ENCODE measurements at regions not wholly inside any gene's neighbourhood (a gene's known extent, or its start where the extent isn't known, plus 50 kb on each side); places are given as distances from the start of the nearest gene placed in this dataset.
"Not testable (repeated sequence)": the region's sequence is repeated elsewhere in the genome, so short reads cannot be mapped to it uniquely, and the experiment has no call there.

- H2BK15ac ChIP-seq (ENCODE audit: low read length); H3K4me1 ChIP-seq (replicated peaks in 1 of 4; ENCODE audit: control insufficient read depth in 3 of 4, insufficient read depth in 4 of 4, low read length in 3 of 4); H2BK5ac ChIP-seq (ENCODE audit: low read depth, low read length); H3K4me3 ChIP-seq (ENCODE audit: extremely low read depth in 1 of 4, insufficient read depth in 2 of 4, low read depth in 3 of 4, low read length in 4 of 4); H2BK12ac ChIP-seq (ENCODE audit: low read depth, low read length); H3K14ac ChIP-seq (ENCODE audit: insufficient read length); DNase-seq (ENCODE audit: low read depth in 1 of 2, low spot score in 2 of 2); H3K23ac ChIP-seq (ENCODE audit: insufficient read length); H4K20me1 ChIP-seq (replicated peaks in 1 of 2; ENCODE audit: control insufficient read depth in 1 of 2, insufficient read depth in 2 of 2, low read length in 2 of 2); H2BK20ac ChIP-seq (ENCODE audit: low read length); H4K91ac ChIP-seq (replicated peaks; ENCODE audit: insufficient read length, low read length); H3K9ac ChIP-seq (replicated peaks in 1 of 4; ENCODE audit: extremely low read depth in 1 of 4, low read depth in 3 of 4, low read length in 3 of 4); H3K36me3 ChIP-seq (ENCODE audit: control insufficient read depth in 2 of 4, insufficient read depth in 4 of 4, low read length in 3 of 4); H3K4ac ChIP-seq (replicated peaks; ENCODE audit: insufficient read length, low read depth, low read length); H2AK5ac ChIP-seq (ENCODE audit: low read depth, low read length); H4K5ac ChIP-seq (ENCODE audit: insufficient read length, low read depth, low read length); H3K9me3 ChIP-seq (ENCODE audit: insufficient read depth in 2 of 2, low read depth in 1 of 2, low read length in 1 of 2); H3K79me1 ChIP-seq (ENCODE audit: low read depth, low read length); H2BK120ac ChIP-seq (replicated peaks; ENCODE audit: low read depth, low read length); FAIRE-seq; H3K27me3 ChIP-seq (replicated peaks in 1 of 4; ENCODE audit: control insufficient read depth in 3 of 4, extremely low read depth in 1 of 4, insufficient read depth in 3 of 4, low read length in 3 of 4); POLR2A ChIA-PET (ENCODE audit: partially characterized antibody); H4K8ac ChIP-seq (ENCODE audit: extremely low read depth, insufficient read depth, low read length); H3K79me2 ChIP-seq (ENCODE audit: control insufficient read depth in 1 of 2, insufficient read depth in 2 of 2, low read length in 2 of 2); H3K56ac ChIP-seq (replicated peaks; ENCODE audit: insufficient read length, low read depth, low read length); H3K18ac ChIP-seq (ENCODE audit: extremely low read depth, low read length); H3K23me2 ChIP-seq (ENCODE audit: low read depth, low read length); H3K4me2 ChIP-seq (ENCODE audit: insufficient read depth in 1 of 2, low read depth in 2 of 2, low read length in 2 of 2); H2AFZ ChIP-seq (ENCODE audit: low read length); CTCF ChIA-PET (ENCODE audit: partially characterized antibody); H3K27ac ChIP-seq (ENCODE audit: low read depth, low read length): not testable (repeated sequence)
- 87% methylated on average over 4 of the region's 4 CpGs; no CpG with 5 or more reads in 1 of the 2 experiments for WGBS, 2 experiments (ENCODE audit: extremely low coverage in 1 of 2, insufficient coverage in 1 of 2, insufficient read length in 1 of 2, insufficient replicate concordance in 2 of 2, low coverage in 1 of 2, low lambda C conversion rate in 2 of 2, missing lambda C conversion rate in 1 of 2)
These were observed 409.5 kb downstream of the DIRAS2 start for GRCh38 chr9:90233081-90233480.

Measured in H1 (cell line).